ENCODE measurements at regions not wholly inside any gene's neighbourhood (a gene's known extent, or its start where the extent isn't known, plus 50 kb on each side); places are given as distances from the start of the nearest gene placed in this dataset.
A peak's percentile ranks its signal among the peaks of the same experiment; 100 is the strongest.
"Not testable (repeated sequence)": the region's sequence is repeated elsewhere in the genome, so short reads cannot be mapped to it uniquely, and the experiment has no call there.

- Mint-ChIP-seq H3K4me3 (ENCODE audit: unreplicated experiment) (no peak overlapping the region), H3K27ac (ENCODE audit: unreplicated experiment) (no peak overlapping the region), H3K36me3 (ENCODE audit: unreplicated experiment) (no peaks in the 10 kb centered on the region), H3K9me3 (ENCODE audit: unreplicated experiment) (peaks cover 28% of the 10 kb centered on the region), H3K4me1 (ENCODE audit: unreplicated experiment) (no peaks in the 10 kb centered on the region), H3K27me3 (ENCODE audit: unreplicated experiment) (no peaks in the 10 kb centered on the region)
- no peak for DNase-seq (ENCODE audit: extremely low spot score, unreplicated experiment)
- TF ChIP-seq CTCF (IDR thresholded peaks at IDR 0.05), result no peak
Measured at GRCh38 chr10:81575036-81575435, 300.0 kb upstream of the NRG3 start.

GRCh38 chr10:81576336-81576735 is 298.7 kb upstream of the NRG3 start:
- H3K36me3 Mint-ChIP-seq (ENCODE audit: unreplicated experiment), result no peaks in the 10 kb centered on the region
- H3K27ac Mint-ChIP-seq (ENCODE audit: unreplicated experiment), result no peak overlapping the region
- TF ChIP-seq CTCF (IDR thresholded peaks at IDR 0.05), result no peak
- H3K27me3 Mint-ChIP-seq (ENCODE audit: unreplicated experiment), result no peaks in the 10 kb centered on the region
- no peaks in the 10 kb centered on the region for H3K4me1 Mint-ChIP-seq (ENCODE audit: unreplicated experiment)
- H3K4me3 Mint-ChIP-seq (ENCODE audit: unreplicated experiment), result no peak overlapping the region
- no peak for DNase-seq (ENCODE audit: extremely low spot score, unreplicated experiment)
- H3K9me3 Mint-ChIP-seq (ENCODE audit: unreplicated experiment), result peaks cover 28% of the 10 kb centered on the region

GRCh38 chr10:81594991-81595390 is 280.0 kb upstream of the NRG3 start:
- Mint-ChIP-seq H3K9me3 (ENCODE audit: unreplicated experiment) (peaks cover 15% of the 10 kb centered on the region), H3K36me3 (ENCODE audit: unreplicated experiment) (no peaks in the 10 kb centered on the region)
- no peak for DNase-seq (ENCODE audit: extremely low spot score, unreplicated experiment)

GRCh38 chr10:81600185-81600584 is 274.8 kb upstream of the NRG3 start:
- no peaks in the 10 kb centered on the region for H3K36me3 Mint-ChIP-seq (ENCODE audit: unreplicated experiment)
- peaks cover 6% of the 10 kb centered on the region for H3K9me3 Mint-ChIP-seq (ENCODE audit: unreplicated experiment)
- peaks cover 34% of the 10 kb centered on the region for H3K4me1 Mint-ChIP-seq (ENCODE audit: unreplicated experiment)
- no peak for DNase-seq (ENCODE audit: extremely low spot score, unreplicated experiment)
- TF ChIP-seq CTCF (IDR thresholded peaks at IDR 0.05), result no peak
- no peaks in the 10 kb centered on the region for H3K27me3 Mint-ChIP-seq (ENCODE audit: unreplicated experiment)
- no peak overlapping the region for H3K4me3 Mint-ChIP-seq (ENCODE audit: unreplicated experiment)
- H3K27ac Mint-ChIP-seq (ENCODE audit: unreplicated experiment), result peak overlapping the region; percentile 45

More at GRCh38 chr10:81594991-81595390, 280.0 kb upstream of the NRG3 start:
- H3K27me3 Mint-ChIP-seq (ENCODE audit: unreplicated experiment), result peaks cover 5% of the 10 kb centered on the region
- TF ChIP-seq CTCF (IDR thresholded peaks at IDR 0.05), result no peak
- peaks cover 9% of the 10 kb centered on the region for H3K4me1 Mint-ChIP-seq (ENCODE audit: unreplicated experiment)
- H3K27ac Mint-ChIP-seq (ENCODE audit: unreplicated experiment), result no peak overlapping the region
- H3K4me3 Mint-ChIP-seq (ENCODE audit: unreplicated experiment), result no peak overlapping the region

- H3K27ac Mint-ChIP-seq (ENCODE audit: unreplicated experiment), result no peak overlapping the region
- DNase-seq (ENCODE audit: extremely low spot score, unreplicated experiment), result no peak
- H3K9me3 Mint-ChIP-seq (ENCODE audit: unreplicated experiment), result peaks cover 4% of the 10 kb centered on the region
- peaks cover 34% of the 10 kb centered on the region for H3K4me1 Mint-ChIP-seq (ENCODE audit: unreplicated experiment)
- no peaks in the 10 kb centered on the region for H3K36me3 Mint-ChIP-seq (ENCODE audit: unreplicated experiment)
- TF ChIP-seq CTCF (IDR thresholded peaks at IDR 0.05), result no peak
- H3K4me3 Mint-ChIP-seq (ENCODE audit: unreplicated experiment), result no peak overlapping the region
- no peaks in the 10 kb centered on the region for H3K27me3 Mint-ChIP-seq (ENCODE audit: unreplicated experiment)
Measured at GRCh38 chr10:81603106-81603620, 271.8 kb upstream of the NRG3 start.

GRCh38 chr10:81644485-81644884 is 230.5 kb upstream of the NRG3 start:
- not testable (repeated sequence) for H3K27me3 Mint-ChIP-seq (ENCODE audit: unreplicated experiment); H3K4me3 Mint-ChIP-seq (ENCODE audit: unreplicated experiment); H3K4me1 Mint-ChIP-seq (ENCODE audit: unreplicated experiment); H3K36me3 Mint-ChIP-seq (ENCODE audit: unreplicated experiment); DNase-seq (ENCODE audit: extremely low spot score, unreplicated experiment); H3K27ac Mint-ChIP-seq (ENCODE audit: unreplicated experiment)
- peaks cover 18% of the 10 kb centered on the region for H3K9me3 Mint-ChIP-seq (ENCODE audit: unreplicated experiment)

Data from osteocyte (in vitro differentiated cells).